Esophagus mucosa (tissue), 1 donor: ENCODE measurements at regions not wholly inside any gene's neighbourhood (a gene's known extent, or its start where the extent isn't known, plus 50 kb on each side); places are given as distances from the start of the nearest gene placed in this dataset.

Source experiments
- ATAC-seq: fragments of 200-7000 bp; cut with Tn5 transposase; one replicate; pipeline ENCODE4 v1.9.1; 2020
- donor health status: DM: yes; HTN: yes; CAD: no.

DNA sequence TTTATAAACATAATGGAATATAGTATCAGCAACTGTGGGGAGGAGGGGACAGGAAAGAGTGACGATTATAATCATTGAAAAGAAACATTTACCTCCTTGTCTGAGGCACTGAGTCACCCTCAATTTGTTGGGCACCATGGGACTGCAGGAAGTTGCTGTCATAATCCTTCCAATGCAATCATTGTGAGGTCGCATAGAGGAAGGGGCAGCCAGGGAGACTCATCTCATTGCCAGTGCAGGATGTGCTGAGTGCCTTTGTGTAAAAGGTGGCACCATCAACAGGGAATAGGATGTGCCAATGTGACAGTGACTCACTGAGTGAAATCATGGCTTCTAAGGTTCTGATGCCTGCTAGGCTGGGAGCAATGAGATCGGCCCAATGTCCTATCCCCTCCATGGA is 300.4 kb upstream of the ADAMTS9 start:
- ATAC-seq, result peak; percentile 89

DNA sequence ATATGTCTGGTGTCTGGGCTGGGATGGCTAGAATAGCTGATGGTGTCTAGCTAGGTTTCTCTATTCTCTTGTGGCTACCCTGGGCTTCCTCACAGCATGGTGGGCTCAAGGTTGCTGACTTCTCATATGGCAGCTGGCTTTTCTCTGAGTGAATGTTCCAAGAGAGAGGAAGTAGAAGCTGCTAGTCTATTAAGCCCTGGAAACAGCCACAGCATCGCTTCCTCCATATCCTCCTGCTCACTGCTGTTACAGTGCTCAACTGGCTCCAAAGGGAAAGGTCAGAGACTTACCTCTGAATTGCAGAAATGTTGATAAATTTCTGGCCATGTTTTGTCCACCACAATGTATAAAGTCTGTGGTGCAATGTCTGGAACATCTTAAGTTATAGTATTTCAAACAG is 299.9 kb upstream of the ADAMTS9 start:
- no peak for ATAC-seq

DNA sequence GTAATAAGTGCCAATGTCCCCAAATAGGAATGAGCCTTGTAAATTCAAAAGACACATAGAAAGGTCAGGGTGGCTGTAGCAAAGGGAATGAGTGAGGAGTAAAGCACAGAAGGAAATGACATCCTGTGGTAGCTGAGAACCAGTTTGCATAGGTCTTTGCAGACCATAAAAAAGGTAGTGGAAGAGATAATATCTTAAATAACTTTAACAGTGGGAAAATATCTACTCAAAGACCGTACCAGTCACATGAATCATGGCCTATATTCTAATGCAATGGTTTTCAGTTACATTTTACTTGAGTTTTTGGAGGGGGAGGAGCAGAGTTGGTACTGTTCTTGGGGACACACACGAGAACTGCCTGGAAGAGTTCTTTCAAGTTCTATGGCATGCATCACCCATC is 297.3 kb upstream of the ADAMTS9 start:
- no peak for ATAC-seq

DNA sequence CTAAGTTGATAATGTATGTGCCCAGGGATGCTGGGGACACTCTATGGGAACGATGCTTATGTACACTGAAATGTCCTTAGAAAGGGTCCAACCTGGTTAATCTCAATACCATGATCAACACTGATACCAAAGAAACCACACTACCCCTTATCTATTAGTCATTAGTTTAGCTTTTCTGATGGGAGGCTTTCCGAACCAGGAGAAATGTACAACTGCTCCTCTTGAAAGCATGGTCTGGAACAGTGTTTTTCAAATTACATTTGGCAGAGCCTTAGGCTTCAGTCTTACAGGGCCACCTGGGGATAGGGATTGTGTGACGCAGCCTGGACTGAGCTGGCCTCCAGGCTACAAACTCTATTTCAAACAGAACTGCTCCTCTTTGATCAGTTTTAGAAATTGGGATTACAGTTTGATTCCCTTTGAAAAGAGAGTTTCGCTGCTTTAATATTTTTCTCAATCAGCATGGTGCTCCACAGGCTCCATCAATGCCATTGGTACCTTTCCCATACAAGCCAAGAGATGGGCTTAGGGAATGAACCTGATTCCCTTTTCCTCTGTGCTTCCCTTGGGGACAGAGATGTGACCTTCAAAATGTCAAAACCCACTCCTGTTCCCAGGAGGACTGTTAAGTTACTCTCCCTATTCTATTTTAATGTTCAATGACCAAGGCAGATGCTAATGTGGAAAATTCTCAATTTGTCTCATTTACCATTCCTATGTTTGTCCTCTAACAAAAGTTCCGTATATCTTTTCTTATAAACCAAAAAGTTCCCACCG is 296.0 kb upstream of the ADAMTS9 start:
- ATAC-seq, result no peak

DNA sequence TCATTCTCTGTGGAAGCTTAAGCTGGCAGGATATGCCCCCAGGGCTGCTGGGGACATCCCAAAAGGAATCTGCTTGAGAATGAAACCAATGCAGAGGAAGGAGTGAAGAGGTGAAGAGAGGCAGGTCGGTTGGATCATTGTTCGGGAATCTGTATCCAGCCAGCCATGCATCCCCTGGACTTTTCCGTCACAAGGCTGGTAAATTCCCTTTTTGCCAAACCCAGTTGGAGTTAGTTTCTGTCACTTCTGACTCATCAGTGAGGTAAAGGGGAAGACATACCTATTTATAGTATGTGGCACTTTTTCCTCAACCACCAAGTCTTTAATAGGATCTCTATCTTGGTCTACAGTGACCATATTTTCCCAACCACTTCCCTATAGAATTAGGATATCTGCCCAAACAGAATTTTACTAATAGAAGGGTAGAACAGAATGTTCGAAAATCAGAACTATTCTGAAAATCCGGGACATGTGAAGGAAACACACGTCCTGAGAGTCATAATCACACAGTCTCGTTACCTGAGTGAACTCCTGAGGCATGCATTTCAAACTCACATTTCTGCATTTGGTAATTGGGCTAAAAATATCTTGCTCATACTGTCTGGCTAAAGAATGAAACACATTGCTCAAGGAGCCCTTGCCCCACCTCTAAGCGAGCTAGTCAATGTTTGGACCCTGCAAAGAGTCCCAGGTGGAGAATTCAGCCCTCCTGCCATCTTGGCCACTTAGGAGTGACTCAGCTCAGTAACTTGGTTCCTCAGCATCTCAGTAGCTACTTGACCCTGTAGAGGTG is 289.7 kb upstream of the ADAMTS9 start:
- ATAC-seq, result peak; percentile 64

DNA sequence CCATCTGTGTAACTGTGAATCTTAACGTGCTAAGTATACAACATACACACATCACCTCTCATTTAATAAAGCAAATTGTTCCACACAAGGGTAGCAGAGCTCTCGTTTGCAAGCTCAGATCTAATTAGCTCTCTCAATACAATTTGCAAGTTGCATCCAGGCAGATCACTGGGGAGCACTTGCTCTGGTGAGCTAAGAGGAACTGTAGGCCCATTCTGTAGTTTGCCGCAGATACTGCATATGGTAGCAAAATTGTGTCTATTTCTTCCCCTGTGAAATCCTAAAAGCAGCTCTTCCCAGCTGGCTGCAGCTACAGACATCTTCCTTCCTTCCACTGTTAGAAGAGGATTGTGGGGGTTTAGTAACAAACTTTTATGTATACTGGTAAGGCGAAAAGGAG is 288.7 kb upstream of the ADAMTS9 start:
- no peak for ATAC-seq

DNA sequence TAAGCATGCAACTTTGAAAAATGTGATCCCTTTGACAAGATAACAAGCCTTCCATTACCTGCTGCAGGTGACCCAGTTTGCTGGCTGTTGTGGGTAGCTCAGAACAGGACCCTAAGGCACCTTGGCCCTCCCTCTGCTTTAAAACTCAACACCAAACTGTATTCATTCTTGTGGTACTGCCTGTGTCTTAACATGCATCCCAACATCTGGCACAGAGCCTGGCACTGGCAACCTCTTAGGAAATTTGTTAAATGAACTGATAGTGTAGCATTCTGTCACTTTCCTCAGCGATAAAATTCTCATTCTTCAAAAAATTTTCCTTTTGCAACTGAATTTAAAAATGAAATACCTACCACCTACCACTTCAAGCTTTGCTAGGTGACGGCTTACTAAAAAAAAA is 287.3 kb upstream of the ADAMTS9 start:
- ATAC-seq, result no peak

DNA sequence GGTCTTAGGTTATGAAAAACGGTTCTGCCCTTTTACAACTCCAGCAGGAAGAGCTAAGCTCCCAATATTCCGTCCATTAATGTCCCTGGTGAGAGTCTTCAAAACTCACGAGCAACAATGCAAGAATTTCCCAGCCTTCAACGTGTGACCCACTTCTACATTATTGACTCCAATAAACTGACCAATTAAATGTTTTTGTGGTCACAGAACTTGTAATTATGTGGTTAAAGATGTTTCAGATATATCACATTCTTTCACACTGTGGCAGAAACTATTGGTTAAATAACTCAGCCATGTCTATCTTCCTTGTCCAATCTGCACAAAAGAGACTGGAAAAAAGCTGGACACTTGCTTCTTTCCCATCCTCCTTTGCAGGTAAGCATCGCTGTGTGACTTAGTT is 286.6 kb upstream of the ADAMTS9 start:
- no peak for ATAC-seq

DNA sequence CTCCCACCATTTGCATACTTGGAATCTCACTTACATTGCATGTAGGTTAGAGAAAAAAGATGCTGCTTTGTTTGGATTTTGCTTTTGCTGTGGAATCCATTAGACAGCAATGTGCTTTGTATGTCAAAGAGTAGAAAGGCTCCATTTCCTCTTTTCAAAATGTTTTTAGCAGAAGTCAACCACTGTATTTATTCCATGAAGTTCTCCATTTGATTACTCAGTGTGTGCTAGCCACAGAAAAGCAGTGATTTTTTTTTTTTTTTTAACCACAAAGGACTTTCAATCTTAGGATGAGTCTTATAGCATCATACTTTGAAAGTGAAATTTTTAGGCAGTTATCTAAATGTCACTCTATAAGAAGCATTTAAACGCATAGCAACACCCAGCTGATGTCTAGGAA is 285.0 kb upstream of the ADAMTS9 start:
- no peak for ATAC-seq

DNA sequence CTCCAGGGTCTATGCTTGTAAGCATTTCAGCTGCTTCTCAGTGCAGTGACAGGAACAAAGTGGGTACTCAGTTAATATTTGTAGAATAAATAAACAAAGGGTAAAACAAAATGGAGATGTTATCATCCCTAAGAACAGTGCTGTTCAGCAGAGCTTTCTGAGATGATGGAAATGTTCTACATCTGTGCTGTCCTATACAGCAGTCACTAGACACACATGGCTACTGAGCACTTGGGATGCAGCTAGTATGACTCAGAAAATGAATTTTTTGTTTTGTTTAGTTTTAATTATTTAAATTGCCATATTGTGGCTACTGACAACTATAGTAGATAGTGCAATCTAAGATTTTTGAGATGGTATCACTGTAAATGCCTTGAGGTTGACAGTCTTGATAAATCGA is 283.8 kb upstream of the ADAMTS9 start:
- ATAC-seq, result no peak

DNA sequence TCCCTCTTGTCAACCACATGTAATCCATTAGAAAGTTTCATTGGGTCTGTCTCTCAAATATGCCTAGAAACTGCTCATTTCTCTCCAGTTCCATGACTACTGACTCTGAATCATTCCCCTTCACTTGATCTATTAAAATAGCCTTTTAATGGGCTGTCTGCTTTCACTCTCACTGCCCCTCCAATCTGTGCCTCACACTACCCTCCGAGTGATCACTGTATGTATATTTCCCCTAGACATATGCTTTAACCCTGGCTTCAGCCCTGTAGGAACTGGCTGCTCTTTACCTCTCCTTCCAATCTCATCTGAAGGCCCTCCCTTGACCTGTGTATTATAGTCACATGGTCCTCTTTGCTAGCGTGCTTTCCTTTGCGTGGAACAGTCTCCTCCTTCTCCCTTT is 282.8 kb upstream of the ADAMTS9 start:
- ATAC-seq, result no peak

DNA sequence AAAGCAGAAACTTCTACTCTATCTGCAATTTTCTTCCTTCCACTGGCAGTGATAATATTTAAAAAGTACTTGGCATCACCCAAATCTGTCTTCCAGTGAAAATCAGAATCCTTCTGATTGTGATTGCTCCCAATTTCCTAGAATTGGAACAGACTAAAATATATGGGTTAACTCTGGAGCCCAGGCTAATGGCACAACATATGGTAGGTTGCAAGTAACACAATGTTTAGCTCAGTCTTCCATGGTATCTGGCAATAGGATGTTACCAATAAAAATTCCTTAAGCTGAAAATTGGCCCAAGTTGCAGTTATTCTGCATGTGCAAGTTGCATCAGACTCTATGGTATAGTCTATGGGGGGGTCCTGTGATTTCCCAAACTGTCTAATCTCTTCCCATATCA is 273.5 kb upstream of the ADAMTS9 start:
- no peak for ATAC-seq

DNA sequence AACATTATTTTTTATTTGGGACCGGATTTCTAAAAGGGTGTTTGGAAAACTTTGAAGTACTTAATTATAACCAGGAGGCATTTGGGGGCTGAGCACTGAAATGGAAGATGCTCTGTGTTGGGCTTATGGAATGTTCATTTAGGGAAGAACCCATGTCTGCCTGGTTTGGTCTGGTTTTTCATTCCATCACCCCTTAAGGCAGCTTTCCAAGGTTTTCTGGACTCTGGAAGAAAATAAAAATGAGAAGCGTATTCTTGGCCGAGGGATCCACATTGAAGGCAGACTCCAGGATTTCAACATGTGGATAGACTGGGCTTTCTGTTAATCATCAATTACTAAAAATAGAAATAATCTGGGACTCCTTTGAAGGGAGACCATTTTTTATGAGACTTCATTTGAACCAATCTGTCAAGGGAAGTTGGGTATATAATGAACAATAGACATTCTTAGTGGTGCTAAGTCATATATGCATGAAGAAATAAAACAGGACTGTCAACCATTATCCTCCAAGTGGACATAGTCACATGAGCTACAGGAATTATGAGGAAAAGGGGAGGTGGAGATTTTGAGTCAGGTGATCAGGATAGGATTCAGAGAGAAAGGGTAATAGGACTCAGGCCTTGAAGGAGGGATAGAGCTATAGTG is 270.5 kb upstream of the ADAMTS9 start:
- no peak for ATAC-seq

DNA sequence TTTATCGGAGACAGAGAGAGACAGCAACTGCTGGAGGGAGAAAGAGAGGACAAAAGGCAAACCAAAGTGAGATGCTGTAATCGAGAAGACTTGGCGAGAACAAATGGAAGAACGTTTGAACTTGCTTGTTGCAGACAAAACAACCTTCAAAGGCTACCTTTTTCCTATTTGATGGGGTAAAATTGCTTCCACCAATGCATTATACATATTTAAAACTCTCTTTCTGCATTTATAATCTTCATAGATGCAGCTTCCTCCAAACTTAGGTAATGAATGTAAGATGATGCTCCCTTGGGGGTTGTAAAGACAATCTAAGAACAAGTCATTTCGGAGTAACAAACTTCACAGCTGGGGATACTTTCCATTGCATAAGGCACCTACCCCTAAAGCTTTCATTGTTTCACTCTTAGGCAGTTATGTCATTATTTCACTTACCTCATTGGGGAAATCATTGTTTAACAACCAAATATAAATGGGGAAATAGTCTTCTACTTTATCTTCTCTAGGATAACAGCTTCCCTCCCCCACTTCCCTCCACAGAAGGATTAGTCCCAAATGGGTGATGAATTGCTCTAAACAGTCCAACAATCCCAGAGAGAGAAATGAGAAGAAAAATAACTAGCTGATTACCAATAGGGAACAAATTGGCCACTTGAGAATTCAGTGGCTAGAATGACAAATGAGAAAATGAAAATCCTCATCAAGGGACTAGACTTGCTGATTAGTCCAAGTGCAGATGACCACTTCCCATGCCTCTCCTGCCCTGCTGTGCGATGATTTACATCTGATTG is 269.8 kb upstream of the ADAMTS9 start:
- ATAC-seq, result no peak

DNA sequence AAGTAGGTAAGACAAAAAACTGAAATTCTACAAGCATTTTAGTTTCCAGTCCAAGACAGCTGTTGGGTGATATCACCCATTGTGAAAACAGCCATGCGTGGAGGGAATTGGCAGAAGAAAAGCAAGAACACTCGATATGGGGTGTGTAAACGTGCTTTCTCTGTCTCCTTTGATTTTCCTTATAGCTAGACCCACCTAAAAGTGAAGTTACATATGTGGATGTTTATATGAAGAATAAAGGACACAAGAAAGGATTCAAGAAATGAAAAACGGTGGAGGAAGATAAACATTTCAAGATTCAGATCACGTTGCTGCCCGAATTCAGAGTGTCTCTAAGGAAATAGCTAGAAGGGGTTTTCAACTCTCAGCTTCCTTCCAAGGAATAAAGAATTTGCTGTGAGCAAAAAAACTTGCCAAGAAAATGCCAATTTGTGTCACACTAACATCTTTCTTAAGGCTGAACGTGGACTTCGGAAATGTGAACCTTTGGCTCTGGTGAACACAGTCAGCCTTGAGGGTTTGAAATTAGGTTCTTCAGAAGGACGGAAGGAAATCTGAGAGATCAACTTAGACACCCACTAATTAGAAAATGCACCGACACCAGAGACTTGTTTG is 269.0 kb upstream of the ADAMTS9 start:
- no peak for ATAC-seq

DNA sequence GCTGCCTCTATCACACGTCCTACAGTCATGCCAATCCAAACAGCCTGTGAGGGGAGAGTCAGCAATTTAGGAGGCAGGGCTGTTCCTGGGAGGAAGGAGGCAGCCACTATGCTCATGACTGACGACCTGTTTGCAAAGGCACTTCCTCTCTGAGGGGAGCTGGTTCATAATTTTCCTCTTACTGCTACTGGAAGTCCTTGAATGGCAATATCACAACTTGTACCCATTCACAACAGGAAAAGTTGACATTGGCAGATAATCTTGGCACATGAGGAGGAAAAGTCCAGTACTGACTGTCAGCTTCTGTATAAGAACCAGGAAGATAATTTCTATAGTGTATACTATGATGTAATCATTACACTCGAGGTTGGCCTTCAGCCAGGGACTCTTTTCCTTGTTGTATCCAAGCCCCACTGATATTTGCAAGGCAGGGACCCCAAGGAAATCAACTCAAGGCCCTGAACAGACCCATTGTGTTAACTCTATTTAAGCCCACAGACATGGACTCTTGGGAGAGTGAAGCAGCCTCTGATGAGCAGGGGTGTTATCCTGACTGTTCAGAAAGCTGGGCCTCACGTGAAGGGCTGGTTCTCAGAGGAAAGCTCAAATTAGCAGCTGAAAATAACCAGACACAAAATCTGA is 267.3 kb upstream of the ADAMTS9 start:
- peak; percentile 59 for ATAC-seq

DNA sequence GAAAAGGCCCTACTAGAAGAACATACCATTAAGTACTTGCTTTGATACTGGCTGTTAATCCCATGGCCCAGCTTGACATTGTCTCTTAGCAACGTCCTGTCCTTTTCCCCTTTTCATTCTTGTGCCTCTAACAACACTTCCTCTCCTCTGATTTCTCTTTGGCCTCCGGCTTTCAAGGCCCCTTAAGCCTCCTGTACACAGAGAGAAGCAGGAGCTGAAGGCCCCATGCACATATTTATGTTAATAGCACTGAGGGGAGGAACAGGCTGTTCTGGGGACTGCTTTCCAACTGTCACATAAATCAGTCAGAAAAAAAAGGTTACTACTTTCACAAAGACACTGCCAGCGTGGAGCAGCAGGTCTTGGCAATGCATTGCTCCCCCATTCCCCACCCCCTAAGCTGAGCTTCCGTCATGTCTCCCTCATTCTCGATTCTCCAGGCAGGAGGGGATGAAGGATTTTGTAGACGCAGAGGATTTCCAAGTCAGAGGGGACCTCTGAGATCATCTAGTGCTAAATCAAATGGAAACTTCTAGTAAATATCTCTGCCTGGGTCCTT is 257.4 kb upstream of the ADAMTS9 start:
- peak; percentile 25 for ATAC-seq

DNA sequence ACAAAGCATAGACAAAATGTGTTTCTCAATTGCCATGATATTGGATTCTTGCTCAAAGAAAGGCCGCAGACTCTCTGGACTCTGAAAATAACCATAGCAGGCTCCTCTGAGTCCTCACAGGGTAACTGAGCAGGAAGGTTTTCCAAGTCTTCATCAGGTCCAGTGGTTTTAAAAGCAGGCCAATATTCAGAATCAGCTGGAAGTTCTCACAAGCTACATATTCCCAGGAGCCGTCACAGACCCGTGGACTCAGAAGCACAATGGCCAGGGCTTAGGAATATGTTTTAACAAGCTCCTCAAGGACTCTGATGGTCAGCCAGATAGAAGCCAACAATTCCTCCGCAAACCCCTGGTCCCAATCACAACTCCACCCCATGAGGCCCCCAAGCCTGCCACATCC is 256.1 kb upstream of the ADAMTS9 start:
- no peak for ATAC-seq

DNA sequence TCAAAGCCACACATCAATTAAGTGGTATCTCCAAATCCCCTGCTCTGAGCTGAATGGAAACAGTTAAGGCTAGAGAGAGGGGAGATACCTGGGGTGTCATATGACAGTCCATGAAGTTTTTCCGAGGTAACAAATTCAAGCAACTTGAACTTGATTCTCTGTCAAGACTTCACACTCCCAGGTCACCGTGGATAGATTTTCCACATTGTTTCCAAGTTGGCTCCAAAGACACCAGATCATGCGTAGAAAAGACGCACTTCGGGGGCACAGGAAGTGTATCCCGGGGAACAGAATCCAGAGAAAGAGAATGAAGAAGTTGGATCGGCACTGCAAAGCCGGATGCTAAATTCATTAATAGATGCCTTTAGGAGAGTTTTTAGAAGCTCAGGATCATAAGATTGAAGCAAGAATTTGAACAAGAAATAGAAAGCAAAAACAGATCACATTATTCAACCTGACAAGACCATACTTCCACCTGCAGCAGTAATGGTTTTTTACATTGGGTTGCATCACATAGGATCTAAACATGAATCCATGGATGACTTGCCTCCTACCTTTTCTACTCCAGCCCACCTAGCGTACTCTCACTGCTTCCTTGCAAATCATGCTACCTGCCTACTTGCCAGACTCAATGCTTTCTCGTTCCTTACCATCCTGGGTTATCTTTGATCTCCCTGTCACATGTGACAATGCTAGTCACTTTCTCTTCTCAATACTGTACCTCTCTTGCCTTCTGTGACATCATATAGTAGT is 253.0 kb upstream of the ADAMTS9 start:
- ATAC-seq, result no peak

DNA sequence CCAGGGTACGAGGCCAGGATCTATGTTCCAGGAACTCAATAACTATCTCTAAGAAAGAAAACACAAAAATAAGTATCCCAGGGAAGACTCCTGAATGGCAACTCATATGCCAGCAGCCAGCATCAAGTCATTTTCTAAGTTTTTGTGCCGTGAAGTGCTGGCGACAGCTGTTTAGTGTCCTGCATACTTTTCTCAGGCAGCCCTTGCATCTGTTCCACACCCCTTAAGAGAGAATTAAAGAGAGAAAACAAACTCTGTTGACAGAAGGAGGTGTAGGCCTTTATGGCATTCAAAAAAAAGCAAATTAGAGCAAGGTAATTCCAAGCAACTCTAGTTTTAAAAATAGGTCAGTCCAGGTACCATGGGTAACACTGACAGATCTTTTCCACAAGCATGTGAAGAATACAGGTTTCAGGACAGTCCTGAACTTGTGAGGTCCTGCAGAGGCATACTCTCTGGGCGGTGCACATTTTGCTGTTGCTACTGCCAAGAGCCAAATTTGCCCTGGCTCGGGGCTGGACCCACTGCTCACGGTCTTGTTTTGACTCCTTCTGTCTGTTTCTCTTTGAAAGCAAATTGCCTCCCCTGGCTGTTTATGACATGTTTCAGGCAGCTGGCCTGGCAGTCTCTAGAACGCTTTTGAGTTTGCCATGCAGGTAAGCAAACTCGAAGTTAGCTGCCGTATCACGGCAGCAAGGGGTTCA is 252.1 kb upstream of the ADAMTS9 start:
- ATAC-seq, result peak; percentile 51
